H1 (cell line): ENCODE measurements at regions not wholly inside any gene's neighbourhood (a gene's known extent, or its start where the extent isn't known, plus 50 kb on each side); places are given as distances from the start of the nearest gene placed in this dataset.

Source experiments
- CTCF ChIA-PET: fragments of 300-600 bp; sonication (Branson Sonifier 250); formaldehyde crosslinking; loops from one replicate; lab custom pipeline; 2021; ENCODE audit not compliant: partially characterized antibody; lab: Charles Lee
- POLR2A ChIA-PET: fragments of 300-600 bp; sonication (Branson Sonifier 250); formaldehyde crosslinking; loops from one replicate; lab custom pipeline; 2021; ENCODE audit warnings: inconsistent platforms; ENCODE audit not compliant: partially characterized antibody; lab: Charles Lee
- DNase-seq, 2 experiments: peaks; one replicate each; pipeline versions ENCODE4 v3.0.0 to v3.0.0-alpha.2; 2010 to 2022; ENCODE audit warnings: low spot score in 2 of 2, low read depth in 1 of 2, mixed read lengths in 1 of 2
- FAIRE-seq: peaks from 2 replicates; lab custom pipeline; 2011; peaks lifted over from hg19 to GRCh38; lab: Jason Lieb, UNC
- H2AFZ ChIP-seq: 2 replicates; pipeline ENCODE4 v1.8.1; 2012; ENCODE audit warnings: low read length, inconsistent platforms
- H2AK5ac ChIP-seq: 2 replicates; pipeline ENCODE4 v1.6.1; 2013; ENCODE audit warnings: low read depth, low read length
- H2BK120ac ChIP-seq: replicated peaks from 2 replicates; pipeline ENCODE3; 2013; ENCODE audit warnings: low read depth, low read length, inconsistent platforms
- H2BK12ac ChIP-seq: 2 replicates; pipeline ENCODE4 v1.6.1; 2013; ENCODE audit warnings: low read depth, low read length
- H2BK15ac ChIP-seq: 2 replicates; pipeline ENCODE4 v1.6.1; 2013; ENCODE audit warnings: low read length
- H2BK20ac ChIP-seq: 2 replicates; pipeline ENCODE4 v1.6.1; 2013; ENCODE audit warnings: low read length
- H2BK5ac ChIP-seq: 2 replicates; pipeline ENCODE4 v1.6.1; 2013; ENCODE audit warnings: low read depth, low read length
- H3K14ac ChIP-seq: 2 replicates; pipeline ENCODE4 v1.6.1; 2013; ENCODE audit warnings: inconsistent platforms; ENCODE audit not compliant: insufficient read length
- H3K18ac ChIP-seq: 2 replicates; pipeline ENCODE4 v1.6.1; 2013; ENCODE audit warnings: low read length; ENCODE audit errors: extremely low read depth
- H3K23ac ChIP-seq: 2 replicates; pipeline ENCODE4 v1.6.1; 2013; ENCODE audit warnings: inconsistent platforms; ENCODE audit not compliant: insufficient read length
- H3K23me2 ChIP-seq: 2 replicates; pipeline ENCODE4 v1.6.1; 2013; ENCODE audit warnings: low read depth, low read length
- H3K27ac ChIP-seq: 2 replicates; pipeline ENCODE4 v1.6.1; 2011; ENCODE audit warnings: low read depth, low read length, inconsistent platforms
- H3K27me3 ChIP-seq, 4 experiments: replicated peaks in 1 of 4; 1 replicate in 1 of 4; 2 replicates in 3 of 4; pipeline versions ENCODE4 v1.6.1 to v1.8.1; 2011 to 2013; ENCODE audit warnings: low read length in 3 of 4, mild to moderate bottlenecking in 3 of 4, inconsistent platforms in 2 of 4, mixed read lengths in 2 of 4, moderate library complexity in 1 of 4; ENCODE audit not compliant: control insufficient read depth in 3 of 4, insufficient read depth in 3 of 4; ENCODE audit errors: extremely low read depth in 1 of 4
- H3K36me3 ChIP-seq, 4 experiments: 2 replicates each; pipeline versions ENCODE4 v1.6.1 to v1.8.1; 2011 to 2013; ENCODE audit warnings: mild to moderate bottlenecking in 4 of 4, low read length in 3 of 4, moderate library complexity in 2 of 4, control low read depth in 1 of 4, inconsistent platforms in 1 of 4; ENCODE audit not compliant: insufficient read depth in 4 of 4, control insufficient read depth in 2 of 4
- H3K4ac ChIP-seq: replicated peaks from 2 replicates; pipeline ENCODE3; 2013; ENCODE audit warnings: low read length, low read depth, mixed read lengths, inconsistent platforms; ENCODE audit not compliant: insufficient read length
- H3K4me1 ChIP-seq, 4 experiments: replicated peaks in 1 of 4; 1 replicate in 1 of 4; 2 replicates in 3 of 4; pipeline versions ENCODE4 v1.6.1 to v1.8.1; 2011 to 2013; ENCODE audit warnings: low read length in 3 of 4, inconsistent platforms in 2 of 4, mixed read lengths in 1 of 4; ENCODE audit not compliant: insufficient read depth in 4 of 4, control insufficient read depth in 3 of 4
- H3K4me2 ChIP-seq, 2 experiments: 2 replicates each; pipeline versions ENCODE4 v1.6.1 to v1.8.1; 2011 to 2013; ENCODE audit warnings: low read depth in 2 of 2, low read length in 2 of 2, control low read depth in 1 of 2, inconsistent platforms in 1 of 2, mild to moderate bottlenecking in 1 of 2; ENCODE audit not compliant: insufficient read depth in 1 of 2
- H3K4me3 ChIP-seq, 4 experiments: fragments of 200-600, 300-600 bp in 1 of 4; sonication (generic), shearing (Covaris generic), sonication (Bioruptor Twin) in 1 of 4; 2 replicates each; pipeline versions ENCODE4 v1.5.1 to v1.8.1; 2011 to 2016; ENCODE audit warnings: low read length in 4 of 4, low read depth in 3 of 4, control low read depth in 2 of 4, inconsistent platforms in 2 of 4, mild to moderate bottlenecking in 2 of 4, mixed read lengths in 1 of 4, moderate library complexity in 1 of 4; ENCODE audit not compliant: insufficient read depth in 2 of 4; ENCODE audit errors: extremely low read depth in 1 of 4
- H3K56ac ChIP-seq: replicated peaks from 2 replicates; pipeline ENCODE3; 2013; ENCODE audit warnings: low read depth, mild to moderate bottlenecking, mixed read lengths, low read length, inconsistent platforms; ENCODE audit not compliant: insufficient read length
- H3K79me1 ChIP-seq: 2 replicates; pipeline ENCODE4 v1.6.1; 2013; ENCODE audit warnings: low read depth, low read length, control low read depth
- H3K79me2 ChIP-seq, 2 experiments: 2 replicates each; pipeline versions ENCODE4 v1.6.1 to v1.8.1; 2012 to 2013; ENCODE audit warnings: low read length in 2 of 2, mild to moderate bottlenecking in 2 of 2, inconsistent platforms in 1 of 2; ENCODE audit not compliant: insufficient read depth in 2 of 2, control insufficient read depth in 1 of 2
- H3K9ac ChIP-seq, 4 experiments: replicated peaks in 1 of 4; 1 replicate in 1 of 4; 2 replicates in 3 of 4; pipeline versions ENCODE4 v1.6.1 to v1.8.1; 2011 to 2013; ENCODE audit warnings: low read depth in 3 of 4, low read length in 3 of 4, control low read depth in 2 of 4, mild to moderate bottlenecking in 2 of 4, moderate library complexity in 2 of 4, inconsistent platforms in 1 of 4; ENCODE audit errors: extremely low read depth in 1 of 4
- H3K9me3 ChIP-seq, 2 experiments: 2 replicates each; pipeline versions ENCODE4 v1.6.1 to v1.8.1; 2012 to 2013; ENCODE audit warnings: mild to moderate bottlenecking in 2 of 2, moderate library complexity in 2 of 2, control low read depth in 1 of 2, inconsistent platforms in 1 of 2, low read depth in 1 of 2, low read length in 1 of 2, mixed read lengths in 1 of 2; ENCODE audit not compliant: insufficient read depth in 2 of 2
- H4K20me1 ChIP-seq, 2 experiments: replicated peaks in 1 of 2; 2 replicates each; pipeline versions ENCODE3 to v1.8.1; 2011 to 2013; ENCODE audit warnings: inconsistent platforms in 2 of 2, low read length in 2 of 2, mild to moderate bottlenecking in 1 of 2; ENCODE audit not compliant: insufficient read depth in 2 of 2, control insufficient read depth in 1 of 2
- H4K5ac ChIP-seq: 2 replicates; pipeline ENCODE4 v1.6.1; 2013; ENCODE audit warnings: low read length, low read depth, mixed read lengths, inconsistent platforms; ENCODE audit not compliant: insufficient read length
- H4K8ac ChIP-seq: 2 replicates; pipeline ENCODE4 v1.8.0; 2013; ENCODE audit warnings: mild to moderate bottlenecking, moderate library complexity, low read length, inconsistent platforms; ENCODE audit not compliant: insufficient read depth; ENCODE audit errors: extremely low read depth
- H4K91ac ChIP-seq: replicated peaks from 2 replicates; pipeline ENCODE3; 2013; ENCODE audit warnings: low read length, mixed read lengths, inconsistent platforms; ENCODE audit not compliant: insufficient read length
- ATF3 ChIP-seq: IDR thresholded peaks from 2 replicates; pipeline ENCODE4 v1.6.1; 2011; ENCODE audit warnings: low read depth, mild to moderate bottlenecking, low read length; ENCODE audit not compliant: insufficient read depth
- BACH1 ChIP-seq: IDR thresholded peaks from 2 replicates; pipeline ENCODE4 v1.6.1; 2012; ENCODE audit warnings: low read length, improper control_type of control experiment
- CBX8 ChIP-seq: fragments of 300-800, 300-1000 bp; sonication (generic); IDR thresholded peaks from 2 replicates; pipeline ENCODE4 v1.7.1; 2016; ENCODE audit warnings: low read depth, low read length, borderline replicate concordance
- CHD2 ChIP-seq: IDR thresholded peaks from 2 replicates; pipeline ENCODE4 v1.6.1; 2012; ENCODE audit warnings: low read length, improper control_type of control experiment
- CTBP2 ChIP-seq: IDR thresholded peaks from 2 replicates; pipeline ENCODE4 v1.7.0; 2011; ENCODE audit warnings: borderline replicate concordance, mild to moderate bottlenecking, moderate library complexity, mixed read lengths, low read length; ENCODE audit not compliant: insufficient read depth, insufficient read length
- EP300 ChIP-seq, 2 experiments: IDR thresholded peaks; 1 replicate in 1 of 2; 2 replicates in 1 of 2; pipeline ENCODE4 v1.6.1; 2011 to 2012; ENCODE audit warnings: low read depth in 2 of 2, low read length in 2 of 2, mild to moderate bottlenecking in 2 of 2, borderline replicate concordance in 1 of 2, inconsistent platforms in 1 of 2, moderate library complexity in 1 of 2
- POLR2A ChIP-seq, 2 experiments: IDR thresholded peaks; 1 replicate in 1 of 2; 2 replicates in 1 of 2; pipeline ENCODE4 v1.6.1; 2011; ENCODE audit warnings: low read depth in 2 of 2, low read length in 2 of 2, mild to moderate bottlenecking in 2 of 2; ENCODE audit errors: control extremely low read depth in 1 of 2
- RFX5 ChIP-seq: IDR thresholded peaks from 2 replicates; pipeline ENCODE4 v1.6.1; 2011; ENCODE audit warnings: low read depth, low read length, improper control_type of control experiment, borderline replicate concordance
- SIN3A ChIP-seq, 2 experiments: IDR thresholded peaks in 1 of 2; conservative IDR thresholded peaks in 1 of 2; 2 replicates each; pipeline ENCODE4 v1.6.1; 2011 to 2012; ENCODE audit warnings: low read length in 2 of 2, improper control_type of control experiment in 1 of 2, low read depth in 1 of 2, mild to moderate bottlenecking in 1 of 2
- SP1 ChIP-seq: IDR thresholded peaks from 2 replicates; pipeline ENCODE4 v1.6.1; 2011; ENCODE audit warnings: low read depth, low read length
- TBP ChIP-seq: IDR thresholded peaks from 2 replicates; pipeline ENCODE4 v1.6.1; 2011; ENCODE audit warnings: low read depth, low read length, improper control_type of control experiment
- USF2 ChIP-seq: IDR thresholded peaks from 2 replicates; pipeline ENCODE4 v1.6.1; 2011; ENCODE audit warnings: low read length, improper control_type of control experiment
- YY1 ChIP-seq: IDR thresholded peaks from 2 replicates; pipeline ENCODE4 v1.6.1; 2011; ENCODE audit warnings: low read depth, mild to moderate bottlenecking, low read length
- WGBS, 2 experiments: shearing (Covaris generic) in 1 of 2; methylation state at CpG; one replicate each; pipeline versions ENCODE4 v1.1.6 to v1.1.7; 2013 to 2015; ENCODE audit warnings: low lambda C conversion rate in 2 of 2, mixed read lengths in 2 of 2, inconsistent platforms in 1 of 2, low coverage in 1 of 2, missing lambda C conversion rate in 1 of 2; ENCODE audit not compliant: insufficient replicate concordance in 2 of 2, insufficient coverage in 1 of 2, insufficient read length in 1 of 2; ENCODE audit errors: extremely low coverage in 1 of 2, missing lambda C conversion rate in 1 of 2; 5-methylcytosine and 5-hydroxymethylcytosine counted together

DNA sequence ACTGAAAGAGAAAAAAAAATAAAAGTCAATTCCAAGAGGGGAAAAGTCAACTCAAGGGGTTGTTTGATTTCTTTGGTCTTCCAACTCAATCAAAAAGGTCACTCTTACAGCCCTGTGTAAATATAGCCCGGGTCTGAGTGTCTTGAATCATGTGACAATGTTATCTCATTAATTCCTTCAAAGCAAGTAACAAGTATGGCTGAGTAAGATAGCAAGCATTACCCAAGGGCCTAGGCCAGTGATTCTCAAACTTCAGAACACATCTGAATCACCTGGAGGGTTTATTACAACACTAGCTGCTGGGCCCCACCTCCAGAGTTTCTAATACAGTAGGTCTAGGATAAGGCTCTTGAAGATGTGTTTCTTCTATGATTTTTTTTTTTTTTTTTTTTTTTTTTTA lies 125.0 kb downstream of the PRLHR start:
- no peak overlapping the region for H3K9ac ChIP-seq
- H2BK15ac ChIP-seq: no peak overlapping the region
- no peaks in the 10 kb centered on the region for H4K20me1 ChIP-seq
- DNase-seq (no peak), FAIRE-seq (no peak)
- H3K27ac ChIP-seq: no peak overlapping the region
- no peaks in the 10 kb centered on the region for H3K27me3 ChIP-seq
- H3K9me3 ChIP-seq: no peaks in the 10 kb centered on the region
- H3K4ac ChIP-seq: no peak overlapping the region
- no peak overlapping the region for H2BK5ac ChIP-seq
- H2AFZ ChIP-seq: no peak overlapping the region
- ChIA-PET CTCF (interaction anchor here (3.7 to 8.4 kb wide), 2 partner anchors 11 to 73 kb away, joined by 17 to 73 read pairs; no protein-coding TSS in a partner anchor), POLR2A (no interaction called here)
- no peak overlapping the region for H3K18ac ChIP-seq
- H4K8ac ChIP-seq: no peak overlapping the region
- H3K4me3 ChIP-seq: no peak overlapping the region
- no peak overlapping the region for H3K56ac ChIP-seq
- no peak overlapping the region for H2BK12ac ChIP-seq
- H3K36me3 ChIP-seq: no peaks in the 10 kb centered on the region
- no peak overlapping the region for H2BK20ac ChIP-seq
- 92% methylated on average over 1 of the region's 1 CpG; no CpG with 5 or more reads in 1 of the 2 experiments for WGBS, 2 experiments
- no peak overlapping the region for H4K91ac ChIP-seq
- H3K23ac ChIP-seq: no peak overlapping the region
- no peaks in the 10 kb centered on the region for H3K79me2 ChIP-seq
- H3K23me2 ChIP-seq: peaks cover 2% of the 10 kb centered on the region; the same call in 1 of the 2 replicates
- H3K79me1 ChIP-seq: no peaks in the 10 kb centered on the region
- no peak overlapping the region for H3K4me2 ChIP-seq
- H3K4me1 ChIP-seq: peaks cover 0 to 3% (median 0%) of the 10 kb centered on the region in 4 experiments; a peak in 1 of 7 replicates
- no peak overlapping the region for H3K14ac ChIP-seq
- H2BK120ac ChIP-seq: no peak overlapping the region
- no peak overlapping the region for H2AK5ac ChIP-seq
- H4K5ac ChIP-seq: no peak overlapping the region
- TF ChIP-seq CHD2 (no peak), RFX5 (no peak), YY1 (no peak), SIN3A (conservative IDR thresholded peaks at IDR 0.05 in 1 of 2, IDR thresholded peaks at IDR 0.05 in 1 of 2; ENCODE audit: low read depth in 1 of 2, low read length in 2 of 2) (no peak), ATF3 (no peak), SP1 (no peak), POLR2A (IDR thresholded peaks at IDR 0.05; ENCODE audit: control extremely low read depth in 1 of 2, low read depth in 2 of 2, low read length in 2 of 2) (no peak), TBP (no peak), CBX8 (no peak), BACH1 (no peak), USF2 (no peak), CTBP2 (no peak), EP300 (IDR thresholded peaks at IDR 0.05; ENCODE audit: borderline replicate concordance in 1 of 2, low read depth in 2 of 2, low read length in 2 of 2) (no peak)
